H1 (cell line): ENCODE measurements at regions not wholly inside any gene's neighbourhood (a gene's known extent, or its start where the extent isn't known, plus 50 kb on each side); places are given as distances from the start of the nearest gene placed in this dataset.

Experiments used
- CTCF ChIA-PET: fragments of 300-600 bp; sonication (Branson Sonifier 250); formaldehyde crosslinking; loops from one replicate; lab custom pipeline; 2021; ENCODE audit not compliant: partially characterized antibody; lab: Charles Lee
- POLR2A ChIA-PET: fragments of 300-600 bp; sonication (Branson Sonifier 250); formaldehyde crosslinking; loops from one replicate; lab custom pipeline; 2021; ENCODE audit warnings: inconsistent platforms; ENCODE audit not compliant: partially characterized antibody; lab: Charles Lee
- DNase-seq, 2 experiments: peaks; one replicate each; pipeline versions ENCODE4 v3.0.0 to v3.0.0-alpha.2; 2010 to 2022; ENCODE audit warnings: low spot score in 2 of 2, low read depth in 1 of 2, mixed read lengths in 1 of 2
- FAIRE-seq: peaks from 2 replicates; lab custom pipeline; 2011; peaks lifted over from hg19 to GRCh38; lab: Jason Lieb, UNC
- H2AFZ ChIP-seq: 2 replicates; pipeline ENCODE4 v1.8.1; 2012; ENCODE audit warnings: low read length, inconsistent platforms
- H2AK5ac ChIP-seq: 2 replicates; pipeline ENCODE4 v1.6.1; 2013; ENCODE audit warnings: low read depth, low read length
- H2BK120ac ChIP-seq: replicated peaks from 2 replicates; pipeline ENCODE3; 2013; ENCODE audit warnings: low read depth, low read length, inconsistent platforms
- H2BK12ac ChIP-seq: 2 replicates; pipeline ENCODE4 v1.6.1; 2013; ENCODE audit warnings: low read depth, low read length
- H2BK15ac ChIP-seq: 2 replicates; pipeline ENCODE4 v1.6.1; 2013; ENCODE audit warnings: low read length
- H2BK20ac ChIP-seq: 2 replicates; pipeline ENCODE4 v1.6.1; 2013; ENCODE audit warnings: low read length
- H2BK5ac ChIP-seq: 2 replicates; pipeline ENCODE4 v1.6.1; 2013; ENCODE audit warnings: low read depth, low read length
- H3K14ac ChIP-seq: 2 replicates; pipeline ENCODE4 v1.6.1; 2013; ENCODE audit warnings: inconsistent platforms; ENCODE audit not compliant: insufficient read length
- H3K18ac ChIP-seq: 2 replicates; pipeline ENCODE4 v1.6.1; 2013; ENCODE audit warnings: low read length; ENCODE audit errors: extremely low read depth
- H3K23ac ChIP-seq: 2 replicates; pipeline ENCODE4 v1.6.1; 2013; ENCODE audit warnings: inconsistent platforms; ENCODE audit not compliant: insufficient read length
- H3K23me2 ChIP-seq: 2 replicates; pipeline ENCODE4 v1.6.1; 2013; ENCODE audit warnings: low read depth, low read length
- H3K27ac ChIP-seq: 2 replicates; pipeline ENCODE4 v1.6.1; 2011; ENCODE audit warnings: low read depth, low read length, inconsistent platforms
- H3K27me3 ChIP-seq, 4 experiments: replicated peaks in 1 of 4; 1 replicate in 1 of 4; 2 replicates in 3 of 4; pipeline versions ENCODE4 v1.6.1 to v1.8.1; 2011 to 2013; ENCODE audit warnings: low read length in 3 of 4, mild to moderate bottlenecking in 3 of 4, inconsistent platforms in 2 of 4, mixed read lengths in 2 of 4, moderate library complexity in 1 of 4; ENCODE audit not compliant: control insufficient read depth in 3 of 4, insufficient read depth in 3 of 4; ENCODE audit errors: extremely low read depth in 1 of 4
- H3K36me3 ChIP-seq, 4 experiments: 2 replicates each; pipeline versions ENCODE4 v1.6.1 to v1.8.1; 2011 to 2013; ENCODE audit warnings: mild to moderate bottlenecking in 4 of 4, low read length in 3 of 4, moderate library complexity in 2 of 4, control low read depth in 1 of 4, inconsistent platforms in 1 of 4; ENCODE audit not compliant: insufficient read depth in 4 of 4, control insufficient read depth in 2 of 4
- H3K4ac ChIP-seq: replicated peaks from 2 replicates; pipeline ENCODE3; 2013; ENCODE audit warnings: low read length, low read depth, mixed read lengths, inconsistent platforms; ENCODE audit not compliant: insufficient read length
- H3K4me1 ChIP-seq, 4 experiments: replicated peaks in 1 of 4; 1 replicate in 1 of 4; 2 replicates in 3 of 4; pipeline versions ENCODE4 v1.6.1 to v1.8.1; 2011 to 2013; ENCODE audit warnings: low read length in 3 of 4, inconsistent platforms in 2 of 4, mixed read lengths in 1 of 4; ENCODE audit not compliant: insufficient read depth in 4 of 4, control insufficient read depth in 3 of 4
- H3K4me2 ChIP-seq, 2 experiments: 2 replicates each; pipeline versions ENCODE4 v1.6.1 to v1.8.1; 2011 to 2013; ENCODE audit warnings: low read depth in 2 of 2, low read length in 2 of 2, control low read depth in 1 of 2, inconsistent platforms in 1 of 2, mild to moderate bottlenecking in 1 of 2; ENCODE audit not compliant: insufficient read depth in 1 of 2
- H3K4me3 ChIP-seq, 4 experiments: fragments of 200-600, 300-600 bp in 1 of 4; sonication (generic), shearing (Covaris generic), sonication (Bioruptor Twin) in 1 of 4; 2 replicates each; pipeline versions ENCODE4 v1.5.1 to v1.8.1; 2011 to 2016; ENCODE audit warnings: low read length in 4 of 4, low read depth in 3 of 4, control low read depth in 2 of 4, inconsistent platforms in 2 of 4, mild to moderate bottlenecking in 2 of 4, mixed read lengths in 1 of 4, moderate library complexity in 1 of 4; ENCODE audit not compliant: insufficient read depth in 2 of 4; ENCODE audit errors: extremely low read depth in 1 of 4
- H3K56ac ChIP-seq: replicated peaks from 2 replicates; pipeline ENCODE3; 2013; ENCODE audit warnings: low read depth, mild to moderate bottlenecking, mixed read lengths, low read length, inconsistent platforms; ENCODE audit not compliant: insufficient read length
- H3K79me1 ChIP-seq: 2 replicates; pipeline ENCODE4 v1.6.1; 2013; ENCODE audit warnings: low read depth, low read length, control low read depth
- H3K79me2 ChIP-seq, 2 experiments: 2 replicates each; pipeline versions ENCODE4 v1.6.1 to v1.8.1; 2012 to 2013; ENCODE audit warnings: low read length in 2 of 2, mild to moderate bottlenecking in 2 of 2, inconsistent platforms in 1 of 2; ENCODE audit not compliant: insufficient read depth in 2 of 2, control insufficient read depth in 1 of 2
- H3K9ac ChIP-seq, 4 experiments: replicated peaks in 1 of 4; 1 replicate in 1 of 4; 2 replicates in 3 of 4; pipeline versions ENCODE4 v1.6.1 to v1.8.1; 2011 to 2013; ENCODE audit warnings: low read depth in 3 of 4, low read length in 3 of 4, control low read depth in 2 of 4, mild to moderate bottlenecking in 2 of 4, moderate library complexity in 2 of 4, inconsistent platforms in 1 of 4; ENCODE audit errors: extremely low read depth in 1 of 4
- H3K9me3 ChIP-seq, 2 experiments: 2 replicates each; pipeline versions ENCODE4 v1.6.1 to v1.8.1; 2012 to 2013; ENCODE audit warnings: mild to moderate bottlenecking in 2 of 2, moderate library complexity in 2 of 2, control low read depth in 1 of 2, inconsistent platforms in 1 of 2, low read depth in 1 of 2, low read length in 1 of 2, mixed read lengths in 1 of 2; ENCODE audit not compliant: insufficient read depth in 2 of 2
- H4K20me1 ChIP-seq, 2 experiments: replicated peaks in 1 of 2; 2 replicates each; pipeline versions ENCODE3 to v1.8.1; 2011 to 2013; ENCODE audit warnings: inconsistent platforms in 2 of 2, low read length in 2 of 2, mild to moderate bottlenecking in 1 of 2; ENCODE audit not compliant: insufficient read depth in 2 of 2, control insufficient read depth in 1 of 2
- H4K5ac ChIP-seq: 2 replicates; pipeline ENCODE4 v1.6.1; 2013; ENCODE audit warnings: low read length, low read depth, mixed read lengths, inconsistent platforms; ENCODE audit not compliant: insufficient read length
- H4K8ac ChIP-seq: 2 replicates; pipeline ENCODE4 v1.8.0; 2013; ENCODE audit warnings: mild to moderate bottlenecking, moderate library complexity, low read length, inconsistent platforms; ENCODE audit not compliant: insufficient read depth; ENCODE audit errors: extremely low read depth
- H4K91ac ChIP-seq: replicated peaks from 2 replicates; pipeline ENCODE3; 2013; ENCODE audit warnings: low read length, mixed read lengths, inconsistent platforms; ENCODE audit not compliant: insufficient read length
- ASH2L ChIP-seq: fragments of 200-600, 300-600 bp; sonication (generic); IDR thresholded peaks from one replicate; pipeline ENCODE4 v1.7.1; 2017; ENCODE audit warnings: low read length
- CREB1 ChIP-seq: IDR thresholded peaks from 2 replicates; pipeline ENCODE4 v1.6.1; 2012; ENCODE audit warnings: inconsistent platforms
- EZH2 ChIP-seq: fragments of 200-600 bp; sonication (generic); IDR thresholded peaks from 2 replicates; pipeline ENCODE4 v1.7.1; 2012; ENCODE audit warnings: low read depth, mild to moderate bottlenecking, moderate library complexity, low read length, inconsistent platforms; ENCODE audit not compliant: severe bottlenecking
- GABPA ChIP-seq: IDR thresholded peaks from 2 replicates; pipeline ENCODE4 v1.6.1; 2011; ENCODE audit warnings: mild to moderate bottlenecking, low read length, moderate library complexity, borderline replicate concordance; ENCODE audit not compliant: insufficient read depth
- JUN ChIP-seq: IDR thresholded peaks from 2 replicates; pipeline ENCODE4 v1.6.1; 2011; ENCODE audit warnings: low read depth, mild to moderate bottlenecking, improper control_type of control experiment, low read length
- KDM1A ChIP-seq: fragments of 200-600, 300-600 bp; sonication (generic); IDR thresholded peaks from 2 replicates; pipeline ENCODE4 v1.7.1; 2016; ENCODE audit warnings: mild to moderate bottlenecking, low read length, borderline replicate concordance
- NRF1 ChIP-seq: IDR thresholded peaks from 2 replicates; pipeline ENCODE4 v1.6.1; 2011; ENCODE audit warnings: mild to moderate bottlenecking, low read depth, low read length, improper control_type of control experiment
- RAD21 ChIP-seq, 2 experiments: IDR thresholded peaks in 1 of 2; conservative IDR thresholded peaks in 1 of 2; 2 replicates each; pipeline ENCODE4 v1.6.1; 2011; ENCODE audit warnings: low read depth in 2 of 2, low read length in 2 of 2, improper control_type of control experiment in 1 of 2, inconsistent platforms in 1 of 2, mild to moderate bottlenecking in 1 of 2, moderate library complexity in 1 of 2
- USF2 ChIP-seq: IDR thresholded peaks from 2 replicates; pipeline ENCODE4 v1.6.1; 2011; ENCODE audit warnings: low read length, improper control_type of control experiment
- WGBS, 2 experiments: shearing (Covaris generic) in 1 of 2; methylation state at CpG; one replicate each; pipeline versions ENCODE4 v1.1.6 to v1.1.7; 2013 to 2015; ENCODE audit warnings: low lambda C conversion rate in 2 of 2, mixed read lengths in 2 of 2, inconsistent platforms in 1 of 2, low coverage in 1 of 2, missing lambda C conversion rate in 1 of 2; ENCODE audit not compliant: insufficient replicate concordance in 2 of 2, insufficient coverage in 1 of 2, insufficient read length in 1 of 2; ENCODE audit errors: extremely low coverage in 1 of 2, missing lambda C conversion rate in 1 of 2; 5-methylcytosine and 5-hydroxymethylcytosine counted together
- TF ChIP-seq, protein P1 (sequence below): IDR thresholded peaks from 2 replicates; pipeline ENCODE4 v1.6.1; 2011; ENCODE audit warnings: low read depth, mild to moderate bottlenecking, low read length; ENCODE audit not compliant: insufficient read depth
- TF ChIP-seq, protein P2 (sequence below): IDR thresholded peaks from 2 replicates; pipeline ENCODE4 v1.6.1; 2012; ENCODE audit warnings: inconsistent platforms

GRCh38 chr12:77553976-77554619 lies 276.6 kb upstream of the NAV3 start:
- Histone ChIP-seq H3K4me3 (no peak overlapping the region), H4K5ac (no peak overlapping the region), H3K23me2 (no peaks in the 10 kb centered on the region), H2BK15ac (no peak overlapping the region), H3K23ac (no peak overlapping the region), H2AK5ac (no peak overlapping the region), H3K27ac (no peak overlapping the region), H3K79me1 (no peaks in the 10 kb centered on the region), H2BK120ac (no peak overlapping the region), H4K91ac (no peak overlapping the region), H2AFZ (0 out of 2 replicates have a peak overlapping the region, but pooled peaks have one; percentile 52), H3K79me2 (no peaks in the 10 kb centered on the region), H3K9me3 (no peaks in the 10 kb centered on the region), H3K36me3 (no peaks in the 10 kb centered on the region), H3K18ac (no peak overlapping the region), H3K4me1 (no peaks in the 10 kb centered on the region), H3K27me3 (no peaks in the 10 kb centered on the region)
- ChIA-PET POLR2A (no interaction called here), CTCF (no interaction called here)
- FAIRE-seq: no peak
- DNase-seq: no peak
- TF ChIP-seq KDM1A (no peak), USF2 (no peak), RAD21 (IDR thresholded peaks at IDR 0.05 in 1 of 2, conservative IDR thresholded peaks at IDR 0.05 in 1 of 2; ENCODE audit: low read depth in 2 of 2, low read length in 2 of 2) (no peak), NRF1 (no peak), EZH2 (no peak), JUN (no peak), GABPA (no peak), ASH2L (no peak), CREB1 (no peak)
- TF ChIP-seq, protein P1, sequence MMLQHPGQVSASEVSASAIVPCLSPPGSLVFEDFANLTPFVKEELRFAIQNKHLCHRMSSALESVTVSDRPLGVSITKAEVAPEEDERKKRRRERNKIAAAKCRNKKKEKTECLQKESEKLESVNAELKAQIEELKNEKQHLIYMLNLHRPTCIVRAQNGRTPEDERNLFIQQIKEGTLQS: no peak
- TF ChIP-seq, protein P2, sequence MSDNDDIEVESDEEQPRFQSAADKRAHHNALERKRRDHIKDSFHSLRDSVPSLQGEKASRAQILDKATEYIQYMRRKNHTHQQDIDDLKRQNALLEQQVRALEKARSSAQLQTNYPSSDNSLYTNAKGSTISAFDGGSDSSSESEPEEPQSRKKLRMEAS: no peak
- TF ChIP-seq, all 59 proteins: peak for 0
- H2BK20ac ChIP-seq: no peak overlapping the region
- no peak overlapping the region for H3K4ac ChIP-seq
- H2BK5ac ChIP-seq: no peak overlapping the region
- H3K56ac ChIP-seq: no peak overlapping the region
- H4K20me1 ChIP-seq: no peaks in the 10 kb centered on the region
- H3K14ac ChIP-seq: no peak overlapping the region
- 88% methylated on average over 1 of the region's 1 CpG; no CpG with 5 or more reads in 1 of the 2 experiments for WGBS, 2 experiments
- no peak overlapping the region for H4K8ac ChIP-seq
- no peak overlapping the region for H2BK12ac ChIP-seq
- no peak overlapping the region for H3K9ac ChIP-seq
- H3K4me2 ChIP-seq: no peak overlapping the region
